A549 (cell line): ENCODE measurements at regions not wholly inside any gene's neighbourhood (a gene's known extent, or its start where the extent isn't known, plus 50 kb on each side); places are given as distances from the start of the nearest gene placed in this dataset.

ENCODE experiments used
- ATAC-seq, 2 experiments: fragments of 200-7000 bp in 1 of 2; fragments of >200 bp in 1 of 2; cut with Nextera tagmentation in 1 of 2; cut with Tn5 transposase in 1 of 2; 3 replicates each; pipeline versions ENCODE4 v1.8.0 to v1.9.1; 2018 to 2020; ENCODE audit warnings: mild to moderate bottlenecking in 1 of 2, moderate library complexity in 1 of 2
- CTCF ChIA-PET: fragments of 300-600 bp; sonication (Branson Sonifier 250); formaldehyde crosslinking; extraction: SDS; loops from one replicate; lab custom pipeline; 2021; ENCODE audit warnings: antibody characterized with exemption, inconsistent platforms; lab: Yijun Ruan, JAX
- POLR2A ChIA-PET: fragments of 350-600 bp; formaldehyde crosslinking; extraction: SDS; loops from one replicate; lab custom pipeline; 2021; ENCODE audit warnings: antibody characterized with exemption, inconsistent platforms; lab: Yijun Ruan, JAX
- DNase-seq, 2 experiments: peaks; one replicate each; pipeline versions ENCODE4 v3.0.0 to v3.0.0-alpha.2; 2011 to 2016; ENCODE audit warnings: low read depth in 1 of 2, low spot score in 1 of 2
- FAIRE-seq: peaks from 2 replicates; lab custom pipeline; 2011; peaks lifted over from hg19 to GRCh38; lab: Jason Lieb, UNC
- H3K27ac ChIP-seq, 2 experiments: fragments of >200 bp; sonication (Bioruptor Twin); formaldehyde crosslinking; 3 replicates each; pipeline ENCODE4 v1.5.1; 2016 to 2017
- H3K4me1 ChIP-seq: fragments of >200 bp; sonication (Bioruptor Twin); formaldehyde crosslinking; 3 replicates; pipeline ENCODE4 v1.6.1; 2016
- H3K4me2 ChIP-seq: fragments of >200 bp; sonication (Bioruptor Twin); formaldehyde crosslinking; 3 replicates; pipeline ENCODE4 v1.6.1; 2016
- H3K4me3 ChIP-seq: fragments of >200 bp; sonication (Bioruptor Twin); formaldehyde crosslinking; 3 replicates; pipeline ENCODE4 v1.5.1; 2016
- H3K9me3 ChIP-seq: fragments of >200 bp; sonication (Bioruptor Twin); formaldehyde crosslinking; 3 replicates; pipeline ENCODE4 v1.6.1; 2016
- CHD2 ChIP-seq: fragments of 150-350 bp; IDR thresholded peaks from 2 replicates; pipeline ENCODE4 v1.6.1; 2014; ENCODE audit warnings: low read length; ENCODE audit not compliant: partially characterized antibody
- E2F6 ChIP-seq: IDR thresholded peaks from 2 replicates; pipeline ENCODE4 v1.6.1; 2012; ENCODE audit warnings: low read depth, borderline replicate concordance
- FOSL2 ChIP-seq, 2 experiments: fragments of 450-650 bp in 1 of 2; fragments of >200 bp in 1 of 2; sonication (Bioruptor Twin) in 1 of 2; formaldehyde crosslinking; IDR thresholded peaks; 2 replicates each; pipeline versions ENCODE4 v1.5.0 to v1.6.1; 2016 to 2020; ENCODE audit warnings: mild to moderate bottlenecking in 1 of 2, moderate library complexity in 1 of 2
- GATA3 ChIP-seq: IDR thresholded peaks from 2 replicates; pipeline ENCODE4 v1.6.1; 2012; ENCODE audit warnings: borderline replicate concordance
- HOXA7 ChIP-seq: fragments of 250-450 bp; sonication (Bioruptor Pico); IDR thresholded peaks from 2 replicates; pipeline ENCODE4 v1.5.0; 2020; ENCODE audit warnings: mild to moderate bottlenecking, moderate library complexity
- HOXB5 ChIP-seq: fragments of 250-450 bp; sonication (Bioruptor Pico); IDR thresholded peaks from 2 replicates; pipeline ENCODE4 v1.5.0; 2020; ENCODE audit warnings: mild to moderate bottlenecking, moderate library complexity
- JUN ChIP-seq, 2 experiments: fragments of >200 bp; sonication (Bioruptor Twin); formaldehyde crosslinking; IDR thresholded peaks; 2 replicates in 1 of 2; 3 replicates in 1 of 2; pipeline ENCODE4 v1.6.1; 2016 to 2017
- KDM1A ChIP-seq: fragments of 200-600 bp; sonication (generic); IDR thresholded peaks from 2 replicates; pipeline ENCODE4 v1.6.1; 2016; ENCODE audit warnings: low read depth, mild to moderate bottlenecking
- KDM5A ChIP-seq: fragments of 200-600 bp; sonication (generic); IDR thresholded peaks from 2 replicates; pipeline ENCODE4 v1.6.1; 2016; ENCODE audit warnings: antibody characterized with exemption, mild to moderate bottlenecking
- MAFK ChIP-seq: fragments of 450-650 bp; IDR thresholded peaks from 2 replicates; pipeline ENCODE4 v1.6.1; 2014; ENCODE audit not compliant: partially characterized antibody
- MAX ChIP-seq: IDR thresholded peaks from 2 replicates; pipeline ENCODE4 v1.6.1; 2012
- NR3C1 ChIP-seq: fragments of >200 bp; sonication (Bioruptor Twin); formaldehyde crosslinking; IDR thresholded peaks from 3 replicates; pipeline ENCODE4 v1.6.1; 2017
- RAD21 ChIP-seq, 2 experiments: fragments of >200 bp in 1 of 2; sonication (Bioruptor Twin) in 1 of 2; formaldehyde crosslinking in 1 of 2; IDR thresholded peaks in 1 of 2; conservative IDR thresholded peaks in 1 of 2; 2 replicates in 1 of 2; 3 replicates in 1 of 2; pipeline ENCODE4 v1.6.1; 2012 to 2018; ENCODE audit warnings: inconsistent platforms in 1 of 2
- TP53 ChIP-seq: fragments of 250-450 bp; sonication (Bioruptor Pico); IDR thresholded peaks from 2 replicates; pipeline ENCODE4 v1.5.0; 2021; ENCODE audit warnings: mild to moderate bottlenecking, moderate library complexity
- USF2 ChIP-seq: fragments of 450-650 bp; IDR thresholded peaks from 2 replicates; pipeline ENCODE4 v1.6.1; 2014; ENCODE audit warnings: antibody characterized with exemption
- ZC3H11A ChIP-seq: fragments of 450-650 bp; IDR thresholded peaks from 2 replicates; pipeline ENCODE4 v1.6.1; 2014; ENCODE audit warnings: antibody characterized with exemption, mild to moderate bottlenecking
- ZSCAN20 ChIP-seq: fragments of 250-450 bp; sonication (Bioruptor Pico); IDR thresholded peaks from 2 replicates; pipeline ENCODE4 v1.8.0; 2022; ENCODE audit warnings: mild to moderate bottlenecking, moderate library complexity
- WGBS: methylation state at CpG from one replicate; pipeline ENCODE4 v1.1.6; 2017; ENCODE audit errors: missing lambda C conversion rate; 5-methylcytosine and 5-hydroxymethylcytosine counted together

DNA sequence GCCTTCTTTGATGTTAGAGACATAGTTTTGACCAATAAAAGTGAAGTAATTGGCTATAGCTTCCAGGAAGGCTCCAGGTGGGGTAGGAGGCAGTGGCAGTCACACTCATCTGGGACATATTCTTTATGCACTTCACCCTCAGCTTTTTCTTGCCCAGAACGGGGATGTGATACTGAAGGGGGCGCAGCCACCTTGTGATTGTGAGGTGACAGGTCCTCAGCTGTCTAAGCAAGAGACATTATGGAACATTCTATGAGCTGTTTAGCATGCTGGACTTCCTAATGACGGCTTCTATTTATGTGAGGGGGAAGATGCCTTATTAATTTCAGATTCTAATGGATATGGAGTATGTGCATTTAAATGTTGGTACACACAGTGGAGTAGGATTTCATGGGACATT lies 151.3 kb upstream of the ZFP64 start:
- POLR2A ChIA-PET = interaction anchor here (0.6 kb wide), 1 partner anchor 22 kb away, joined by 5 read pairs; no protein-coding TSS in a partner anchor
- no peaks in the 10 kb centered on the region for H3K4me1 ChIP-seq
- no peak for ATAC-seq
- no peak overlapping the region for H3K4me3 ChIP-seq
- CTCF ChIA-PET = interaction anchor here (1.5 kb wide), 1 partner anchor 31 kb away, joined by 5 read pairs; no protein-coding TSS in a partner anchor
- WGBS = 5% methylated on average over 3 of the region's 3 CpGs
- no peak overlapping the region for H3K4me2 ChIP-seq
- H3K27ac ChIP-seq = no peak overlapping the region
- FAIRE-seq = no peak
- no peak for DNase-seq
- TF ChIP-seq ZC3H11A (no peak), FOSL2 (IDR thresholded peaks at IDR 0.05) (no peak), FOSL2 (CRISPR knock-in tag; IDR thresholded peaks at IDR 0.05) (no peak), HOXA7 (no peak), ZSCAN20 (CRISPR knock-in tag) (no peak), TP53 (CRISPR knock-in tag) (no peak), HOXB5 (CRISPR knock-in tag) (no peak), RAD21 (conservative IDR thresholded peaks at IDR 0.05 in 1 of 2, IDR thresholded peaks at IDR 0.05 in 1 of 2) (no peak), KDM5A (no peak), MAX (no peak), JUN (IDR thresholded peaks at IDR 0.05) (no peak)
- TF ChIP-seq, all 56 proteins: peak for 0
- 0 out of 3 replicates have a peak, but pooled peaks cover 2% of the 10 kb centered on the region for H3K9me3 ChIP-seq

DNA sequence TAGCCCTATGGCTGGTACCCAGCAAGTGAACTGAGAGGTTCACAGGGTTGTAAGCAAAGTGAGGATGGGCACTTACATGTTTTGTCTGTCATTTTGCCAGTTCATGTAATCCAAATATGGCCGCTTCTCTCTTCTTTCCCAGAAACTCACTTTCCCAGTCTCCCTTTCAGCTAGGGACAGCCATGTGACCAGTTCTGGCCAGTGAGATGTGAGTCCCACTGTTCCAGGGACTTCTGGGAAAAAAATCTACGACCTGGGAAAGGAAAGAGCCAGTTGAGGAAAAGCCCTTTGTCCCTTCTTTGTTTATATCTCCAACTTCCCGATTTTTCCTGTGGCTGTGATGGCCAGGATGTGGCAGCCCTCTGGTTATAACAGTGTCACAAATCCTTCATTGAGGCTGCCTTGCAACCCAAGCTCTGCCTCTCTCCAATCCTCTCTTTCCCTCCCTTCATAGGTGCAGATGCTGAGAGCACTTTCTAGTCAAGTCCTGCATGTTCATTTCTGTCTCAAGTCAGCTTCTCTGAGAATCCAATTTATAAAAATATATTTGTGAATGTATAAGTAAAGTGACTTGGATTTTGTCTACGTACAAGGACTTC lies 148.6 kb upstream of the ZFP64 start:
- Histone ChIP-seq H3K4me3 (peak overlapping the region; percentile 31), H3K4me2 (peak overlapping the region; percentile 48), H3K4me1 (no peaks in the 10 kb centered on the region), H3K9me3 (0 out of 3 replicates have a peak, but pooled peaks cover 2% of the 10 kb centered on the region), H3K27ac (no peak overlapping the region)
- CTCF ChIA-PET = interaction anchor here (0.9 to 1.0 kb wide), 2 partner anchors 28 to 212 kb away, joined by 3 to 5 read pairs; no protein-coding TSS in a partner anchor
- FAIRE-seq = no peak
- peak; percentile 68 to 84; a peak in 5 of 6 replicates for ATAC-seq
- WGBS = 15% methylated on average over 4 of the region's 4 CpGs
- peak; percentile 3 to 43 for DNase-seq
- TF ChIP-seq NR3C1 (no peak), MAX (no peak), E2F6 (no peak), USF2 (peak; percentile 49), KDM5A (no peak)
- POLR2A ChIA-PET = no interaction called here

- no peaks in the 10 kb centered on the region for H3K4me1 ChIP-seq
- H3K27ac ChIP-seq = no peak overlapping the region
- H3K4me2 ChIP-seq = no peak overlapping the region
- no peaks in the 10 kb centered on the region for H3K9me3 ChIP-seq
- DNase-seq = no peak
- ATAC-seq = no peak
- ChIA-PET CTCF (interaction anchor here (1.7 kb wide), 1 partner anchor 20 kb away, joined by 7 read pairs; no protein-coding TSS in a partner anchor), POLR2A (no interaction called here)
- 0% methylated on average over 2 of the region's 2 CpGs for WGBS
- no peak for TF ChIP-seq KDM5A
- peak; percentile 60 for TF ChIP-seq MAFK
- no peak for TF ChIP-seq KDM1A
- no peak for TF ChIP-seq CHD2
- TF ChIP-seq GATA3 = no peak
- no peak overlapping the region for H3K4me3 ChIP-seq
- FAIRE-seq = no peak
These were observed 141.2 kb upstream of the ZFP64 start for GRCh38 chr20:52332649-52333250.
